ENCODE measurements at regions not wholly inside any gene's neighbourhood (a gene's known extent, or its start where the extent isn't known, plus 50 kb on each side); places are given as distances from the start of the nearest gene placed in this dataset.
"Not testable (repeated sequence)": the region's sequence is repeated elsewhere in the genome, so short reads cannot be mapped to it uniquely, and the experiment has no call there.

- no peak for DNase-seq
Observed at GRCh38 chr6:834866-835265, 141.9 kb upstream of the EXOC2 start.

- no peak for DNase-seq
Observed at GRCh38 chr6:834190-834589, 141.3 kb upstream of the EXOC2 start.

- DNase-seq: not testable (repeated sequence)
Observed at GRCh38 chr6:832804-833203, 139.9 kb upstream of the EXOC2 start.

- DNase-seq: no peak
Observed at GRCh38 chr6:830667-831327, 137.9 kb upstream of the EXOC2 start.

GRCh38 chr6:829656-830055 is 136.7 kb upstream of the EXOC2 start:
- no peak for DNase-seq

GRCh38 chr6:827431-827830 is 134.5 kb upstream of the EXOC2 start:
- no peak for DNase-seq

- no peak for DNase-seq
Observed at GRCh38 chr6:819122-819521, 126.2 kb upstream of the EXOC2 start.

- DNase-seq: no peak
Observed at GRCh38 chr6:818196-818595, 125.3 kb upstream of the EXOC2 start.

GRCh38 chr6:816510-817084 is 123.7 kb upstream of the EXOC2 start:
- DNase-seq: no peak

GRCh38 chr6:815348-815738 is 122.4 kb upstream of the EXOC2 start:
- DNase-seq: no peak

GRCh38 chr6:814378-815347 is 121.7 kb upstream of the EXOC2 start:
- DNase-seq: no peak

- DNase-seq: no peak
Observed at GRCh38 chr6:811831-812230, 118.9 kb upstream of the EXOC2 start.

- no peak for DNase-seq
Observed at GRCh38 chr6:811191-811590, 118.3 kb upstream of the EXOC2 start.

- no peak for DNase-seq
Observed at GRCh38 chr6:804771-805170, 111.8 kb upstream of the EXOC2 start.

- no peak for DNase-seq
Observed at GRCh38 chr6:804317-804716, 111.4 kb upstream of the EXOC2 start.

- no peak for DNase-seq
Observed at GRCh38 chr6:803191-803977, 110.4 kb upstream of the EXOC2 start.

- no peak for DNase-seq
Observed at GRCh38 chr6:802701-803100, 109.8 kb upstream of the EXOC2 start.

- not testable (repeated sequence) for DNase-seq
Observed at GRCh38 chr6:802223-802622, 109.3 kb upstream of the EXOC2 start.

- DNase-seq: no peak
Observed at GRCh38 chr6:799769-800168, 106.8 kb upstream of the EXOC2 start.

- peak; percentile 28 for DNase-seq
Observed at GRCh38 chr6:797479-798077, 104.6 kb upstream of the EXOC2 start.

- DNase-seq: no peak
Observed at GRCh38 chr6:795046-795685, 102.2 kb upstream of the EXOC2 start.

GRCh38 chr6:793261-793660 is 100.3 kb upstream of the EXOC2 start:
- DNase-seq: no peak
